Neuronal stem cell (in vitro differentiated cells): ENCODE measurements at regions not wholly inside any gene's neighbourhood (a gene's known extent, or its start where the extent isn't known, plus 50 kb on each side); places are given as distances from the start of the nearest gene placed in this dataset.

ENCODE experiments used
- DNase-seq: peaks from one replicate; pipeline ENCODE4 v3.0.0-alpha.2; 2013; ENCODE audit warnings: low spot score
- H2AFZ ChIP-seq: one replicate; pipeline ENCODE4 v1.6.1; 2013; ENCODE audit warnings: mild to moderate bottlenecking, low read length, inconsistent platforms
- H2AK5ac ChIP-seq: 2 replicates; pipeline ENCODE4 v1.6.1; 2013; ENCODE audit warnings: low read depth, mild to moderate bottlenecking, inconsistent platforms, low read length, moderate library complexity, mixed read lengths
- H2BK120ac ChIP-seq: 2 replicates; pipeline ENCODE4 v1.6.1; 2013; ENCODE audit warnings: low read depth, mild to moderate bottlenecking, inconsistent platforms, low read length, moderate library complexity, mixed read lengths
- H2BK12ac ChIP-seq: one replicate; pipeline ENCODE4 v1.6.1; 2013; ENCODE audit warnings: low read length, inconsistent platforms
- H2BK15ac ChIP-seq: 2 replicates; pipeline ENCODE4 v1.6.1; 2013; ENCODE audit warnings: mild to moderate bottlenecking, low read length, inconsistent platforms, mixed read lengths
- H2BK5ac ChIP-seq: one replicate; pipeline ENCODE4 v1.6.1; 2013; ENCODE audit warnings: inconsistent platforms, mild to moderate bottlenecking, low read length, moderate library complexity
- H3K14ac ChIP-seq: one replicate; pipeline ENCODE4 v1.6.1; 2013; ENCODE audit warnings: low read length, inconsistent platforms
- H3K18ac ChIP-seq: 2 replicates; pipeline ENCODE4 v1.6.1; 2013; ENCODE audit warnings: low read length, inconsistent platforms
- H3K23ac ChIP-seq: 2 replicates; pipeline ENCODE4 v1.6.1; 2013; ENCODE audit warnings: low read depth, mild to moderate bottlenecking, mixed read lengths, low read length, inconsistent platforms; ENCODE audit not compliant: poor library complexity
- H3K27ac ChIP-seq: replicated peaks from 3 replicates; pipeline ENCODE4 v1.5.1; 2013; ENCODE audit warnings: low read length, inconsistent platforms
- H3K27me3 ChIP-seq, 3 experiments: 2 replicates each; pipeline ENCODE4 v1.6.1; 2013; ENCODE audit warnings: low read length in 3 of 3, mild to moderate bottlenecking in 2 of 3, inconsistent platforms in 1 of 3, low read depth in 1 of 3, mixed read lengths in 1 of 3, moderate library complexity in 1 of 3; ENCODE audit not compliant: control insufficient read depth in 3 of 3, insufficient read depth in 3 of 3
- H3K36me3 ChIP-seq, 2 donors: replicated peaks in 1 of 2; 2 replicates each; pipeline ENCODE4 v1.6.1; 2013; ENCODE audit warnings: low read length in 2 of 2; ENCODE audit not compliant: control insufficient read depth in 2 of 2, insufficient read depth in 2 of 2
- H3K4ac ChIP-seq: 2 replicates; pipeline ENCODE4 v1.6.1; 2013; ENCODE audit warnings: inconsistent platforms, mild to moderate bottlenecking, low read length, moderate library complexity
- H3K4me1 ChIP-seq, 2 donors: 1 replicate in 1 of 2; 2 replicates in 1 of 2; pipeline ENCODE4 v1.6.1; 2013; ENCODE audit warnings: low read length in 2 of 2, low read depth in 1 of 2; ENCODE audit not compliant: control insufficient read depth in 2 of 2, insufficient read depth in 1 of 2
- H3K4me2 ChIP-seq: one replicate; pipeline ENCODE4 v1.6.1; 2013; ENCODE audit warnings: mild to moderate bottlenecking, low read length, inconsistent platforms; ENCODE audit not compliant: insufficient read depth, poor library complexity, severe bottlenecking
- H3K4me3 ChIP-seq, 2 donors: 2 replicates each; pipeline ENCODE4 v1.5.1; 2013; ENCODE audit warnings: low read length in 2 of 2, mild to moderate bottlenecking in 2 of 2, inconsistent platforms in 1 of 2, moderate library complexity in 1 of 2
- H3K79me1 ChIP-seq: one replicate; pipeline ENCODE4 v1.6.1; 2013; ENCODE audit warnings: low read depth, mild to moderate bottlenecking, inconsistent platforms, low read length, moderate library complexity
- H3K9ac ChIP-seq: one replicate; pipeline ENCODE4 v1.6.1; 2013; ENCODE audit warnings: mild to moderate bottlenecking, low read depth, low read length, inconsistent platforms; ENCODE audit not compliant: poor library complexity
- H3K9me3 ChIP-seq, 2 donors: replicated peaks in 1 of 2; 2 replicates each; pipeline versions ENCODE3 to v1.6.1; 2013; ENCODE audit warnings: low read length in 2 of 2, mild to moderate bottlenecking in 2 of 2, inconsistent platforms in 1 of 2, low read depth in 1 of 2, mixed read lengths in 1 of 2, moderate library complexity in 1 of 2; ENCODE audit not compliant: control insufficient read depth in 2 of 2, insufficient read depth in 1 of 2
- H4K8ac ChIP-seq: one replicate; pipeline ENCODE4 v1.6.1; 2013; ENCODE audit warnings: low read depth, mild to moderate bottlenecking, inconsistent platforms, low read length, moderate library complexity
- H4K91ac ChIP-seq: one replicate; pipeline ENCODE4 v1.6.1; 2013; ENCODE audit warnings: low read length, low read depth, mild to moderate bottlenecking, inconsistent platforms; ENCODE audit not compliant: poor library complexity
- WGBS, 2 donors: extraction: QIAGEN DNeasy Blood & Tissue Kit; methylation state at CpG; one replicate each; pipeline ENCODE4 v1.1.7; 2013; ENCODE audit warnings: missing lambda C conversion rate in 2 of 2, mixed read lengths in 1 of 2; ENCODE audit not compliant: insufficient read length in 2 of 2, insufficient replicate concordance in 1 of 2; ENCODE audit errors: extremely low coverage in 2 of 2; 5-methylcytosine and 5-hydroxymethylcytosine counted together

DNA sequence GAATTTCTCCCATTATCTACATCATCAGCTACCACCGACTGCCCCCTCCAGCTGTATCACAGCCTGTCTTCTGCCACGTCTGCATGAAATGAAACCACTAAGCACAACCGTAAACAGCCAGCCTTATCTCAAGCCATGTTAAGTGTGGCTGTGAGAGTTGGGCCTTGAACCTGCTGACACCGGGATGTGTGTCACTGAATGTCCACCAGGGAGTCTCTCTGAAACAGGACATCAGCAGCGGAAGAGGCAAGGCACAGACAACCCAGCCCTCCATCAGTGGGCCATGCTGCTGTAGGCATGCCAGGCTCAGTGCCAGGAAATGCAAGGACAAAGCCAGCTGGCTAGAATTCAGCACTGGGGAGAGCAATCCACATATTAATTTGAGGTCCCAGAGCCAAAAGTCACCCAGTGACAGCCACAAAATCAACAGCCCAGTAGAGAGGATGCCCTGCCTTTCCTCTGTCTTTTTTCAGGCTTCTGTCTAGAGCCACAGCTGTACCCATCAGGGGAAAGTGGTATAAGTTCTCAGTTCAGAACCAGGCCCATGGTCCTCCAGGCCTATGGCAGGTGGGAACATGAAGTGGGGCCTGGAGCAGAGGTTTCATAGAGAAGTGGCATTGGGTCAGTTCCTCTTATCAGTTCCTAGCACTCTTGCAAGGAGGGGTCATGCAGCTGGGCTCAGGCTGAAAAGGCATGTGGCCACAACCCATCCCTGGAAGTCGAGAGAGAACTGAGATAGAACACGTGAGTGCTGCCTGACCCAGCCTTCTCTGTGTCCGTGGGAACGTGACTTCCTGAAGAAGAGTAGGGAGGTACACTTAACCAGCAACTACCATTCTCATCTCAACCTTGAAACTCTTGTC, 199.4 kb downstream of the ESM1 start:
- Histone ChIP-seq H3K18ac (no peak overlapping the region), H3K14ac (peak overlapping the region; percentile 82), H2BK5ac (no peak overlapping the region), H3K27me3 (no peaks in the 10 kb centered on the region), H3K79me1 (no peaks in the 10 kb centered on the region), H2AFZ (no peak overlapping the region), H2BK15ac (no peak overlapping the region), H2BK12ac (peak overlapping the region; percentile 22), H2BK120ac (no peak overlapping the region), H2AK5ac (no peak overlapping the region), H3K4ac (peak overlapping the region; percentile 37), H3K4me1 (no peaks in the 10 kb centered on the region), H3K4me2 (no peak overlapping the region), H4K8ac (no peak overlapping the region), H3K36me3 (no peaks in the 10 kb centered on the region), H3K23ac (peak overlapping the region; percentile 43), H3K27ac (no peak overlapping the region), H3K9ac (no peak overlapping the region), H3K4me3 (no peak overlapping the region), H4K91ac (peak overlapping the region; percentile 24), H3K9me3 (no peaks in the 10 kb centered on the region)
- DNase-seq = no peak
- WGBS, 2 donors = no CpG with 5 or more reads among the region's 9 CpGs

DNA sequence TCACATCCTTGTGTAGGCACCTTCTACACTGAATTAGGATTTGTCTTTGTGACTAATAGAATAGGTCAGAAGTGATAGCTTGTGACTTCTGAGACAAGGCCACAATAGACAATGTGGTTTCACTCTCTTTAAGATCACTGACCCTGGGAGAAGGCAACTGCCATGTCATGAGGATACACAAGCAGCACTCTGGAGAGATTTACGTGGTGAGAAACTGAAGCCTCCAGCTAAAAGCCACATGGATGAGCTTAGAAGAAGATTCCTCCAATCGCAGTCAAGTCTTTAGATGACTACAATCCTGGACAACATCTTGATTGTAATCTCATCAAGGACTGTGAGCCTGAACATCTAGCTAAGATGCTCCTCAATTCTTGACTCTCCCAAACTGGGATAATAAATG, 206.6 kb downstream of the ESM1 start:
- Histone ChIP-seq H3K4ac (no peak overlapping the region), H2AK5ac (no peak overlapping the region), H3K4me3 (no peak overlapping the region), H3K9me3 (peaks cover 2 to 3% of the 10 kb centered on the region in 2 donors), H3K36me3 (no peaks in the 10 kb centered on the region), H2BK15ac (no peak overlapping the region), H3K18ac (no peak overlapping the region), H3K4me2 (no peak overlapping the region), H3K9ac (no peak overlapping the region), H3K23ac (no peak overlapping the region), H4K8ac (no peak overlapping the region), H4K91ac (no peak overlapping the region), H2BK120ac (no peak overlapping the region), H3K27me3 (no peaks in the 10 kb centered on the region), H2BK5ac (no peak overlapping the region), H3K27ac (no peak overlapping the region), H3K79me1 (no peaks in the 10 kb centered on the region), H2AFZ (no peak overlapping the region), H3K4me1 (peaks cover 2 to 3% of the 10 kb centered on the region in 2 donors), H2BK12ac (no peak overlapping the region), H3K14ac (no peak overlapping the region)
- no peak for DNase-seq
- WGBS, 2 donors = no CpG with 5 or more reads among the region's 2 CpGs

DNA sequence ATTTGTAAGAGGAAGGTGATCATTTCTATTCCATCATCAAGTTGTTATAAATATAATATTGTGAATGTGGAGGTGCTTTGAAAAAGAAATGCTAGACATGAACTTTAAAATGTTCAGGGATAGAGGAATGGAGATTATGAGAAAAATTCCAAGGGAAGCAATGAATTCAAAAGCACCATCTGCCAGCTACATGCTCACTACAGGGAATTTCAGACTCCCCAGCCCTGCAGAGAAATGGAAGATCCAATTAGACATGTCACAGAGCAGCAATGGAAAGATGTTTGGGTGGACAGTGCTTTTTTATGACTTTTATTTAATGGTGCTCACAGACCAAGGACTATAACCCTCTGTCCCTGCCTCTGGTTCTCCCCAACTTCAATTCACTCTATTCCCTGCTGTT, 209.7 kb downstream of the ESM1 start:
- Histone ChIP-seq H2BK12ac (no peak overlapping the region), H4K91ac (no peak overlapping the region), H2BK15ac (no peak overlapping the region), H3K4me3 (no peak overlapping the region), H2AK5ac (no peak overlapping the region), H3K27ac (no peak overlapping the region), H3K79me1 (no peaks in the 10 kb centered on the region), H3K9me3 (peaks cover 2 to 3% of the 10 kb centered on the region in 2 donors), H2AFZ (no peak overlapping the region), H3K23ac (no peak overlapping the region), H3K4me1 (peaks cover 2 to 3% of the 10 kb centered on the region in 2 donors), H2BK120ac (no peak overlapping the region), H2BK5ac (no peak overlapping the region), H3K9ac (no peak overlapping the region), H3K14ac (no peak overlapping the region), H3K18ac (no peak overlapping the region), H3K4ac (no peak overlapping the region), H3K36me3 (no peaks in the 10 kb centered on the region), H3K4me2 (no peak overlapping the region), H4K8ac (no peak overlapping the region), H3K27me3 (no peaks in the 10 kb centered on the region)
- DNase-seq = no peak

DNA sequence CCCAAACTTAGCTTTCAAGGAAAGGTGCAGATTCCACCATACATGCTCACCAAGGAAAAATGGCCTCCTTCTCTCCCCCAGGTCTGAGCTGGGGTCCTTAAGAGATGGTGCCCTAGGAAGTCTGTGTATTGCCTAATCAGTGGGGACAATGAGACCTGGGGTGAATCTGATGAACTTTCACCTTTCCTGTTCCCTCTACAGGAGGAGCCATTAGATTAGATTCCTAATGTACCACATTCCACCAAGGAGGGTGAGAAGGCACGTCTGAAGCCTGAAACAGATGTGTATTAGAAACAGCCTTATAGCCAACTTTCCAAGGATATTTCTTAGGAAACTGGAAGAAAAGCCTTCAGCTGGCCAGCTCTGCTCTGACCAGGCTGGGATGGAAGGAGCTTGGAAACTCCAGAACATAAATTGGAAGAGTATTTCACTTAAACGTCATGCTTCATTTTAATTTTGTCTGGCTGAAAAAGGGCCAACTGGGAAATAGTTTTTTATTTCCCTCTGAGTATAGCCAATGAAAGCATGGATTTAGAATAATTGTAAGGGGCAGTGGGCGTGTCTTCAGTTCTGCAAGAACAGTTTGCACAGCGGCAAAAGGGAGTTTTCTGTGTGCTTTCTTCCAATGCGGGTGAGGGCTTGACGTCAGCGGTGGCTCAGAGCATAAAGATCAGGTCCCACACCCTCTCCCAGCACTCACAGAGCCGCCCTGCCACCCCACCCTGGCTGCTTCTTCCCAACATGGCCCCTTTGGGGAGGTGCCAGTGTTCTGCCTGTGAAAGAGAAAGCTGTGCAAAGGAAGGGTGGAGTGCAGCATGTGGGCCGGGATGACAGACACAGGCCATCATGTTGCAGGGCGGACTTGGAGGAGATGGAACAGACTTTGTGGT, 210.9 kb downstream of the ESM1 start:
- no CpG with 5 or more reads among the region's 10 CpGs for WGBS, 2 donors
- H2BK120ac ChIP-seq = no peak overlapping the region
- no peak overlapping the region for H3K18ac ChIP-seq
- no peaks in the 10 kb centered on the region for H3K27me3 ChIP-seq
- H3K14ac ChIP-seq = no peak overlapping the region
- H3K4ac ChIP-seq = no peak overlapping the region
- no peaks in the 10 kb centered on the region for H3K79me1 ChIP-seq
- H2BK5ac ChIP-seq = no peak overlapping the region
- peaks cover 0 to 3% of the 10 kb centered on the region in 2 donors for H3K9me3 ChIP-seq
- H3K27ac ChIP-seq = no peak overlapping the region
- no peak overlapping the region for H3K9ac ChIP-seq
- no peak overlapping the region for H3K4me2 ChIP-seq
- no peak overlapping the region for H4K91ac ChIP-seq
- H2BK12ac ChIP-seq = no peak overlapping the region
- peak overlapping the region; percentile 77 for H2AFZ ChIP-seq
- H2BK15ac ChIP-seq = no peak overlapping the region
- peaks cover 2 to 3% of the 10 kb centered on the region in 2 donors for H3K4me1 ChIP-seq
- H3K36me3 ChIP-seq = no peaks in the 10 kb centered on the region
- H3K4me3 ChIP-seq = no peak overlapping the region
- H4K8ac ChIP-seq = peak overlapping the region; percentile 52
- no peak for DNase-seq
- H3K23ac ChIP-seq = no peak overlapping the region
- H2AK5ac ChIP-seq = no peak overlapping the region
